Common myeloid progenitor, CD34-positive (primary cell): ENCODE measurements at regions not wholly inside any gene's neighbourhood (a gene's known extent, or its start where the extent isn't known, plus 50 kb on each side); places are given as distances from the start of the nearest gene placed in this dataset.

ENCODE experiments used
- CTCF ChIA-PET: fragments of 350-600 bp; sonication (Branson Sonifier 250); formaldehyde crosslinking; loops from one replicate; lab custom pipeline; 2021; ENCODE audit warnings: antibody characterized with exemption; lab: Charles Lee
- POLR2A ChIA-PET: fragments of 350-600 bp; sonication (Branson Sonifier 250); formaldehyde crosslinking; loops from one replicate; lab custom pipeline; 2021; ENCODE audit warnings: antibody characterized with exemption; lab: Charles Lee
- DNase-seq, 3 donors: peaks; one replicate each; pipeline versions ENCODE4 v3.0.0 to v3.0.0-alpha.2; 2013
- H3K27ac ChIP-seq, 2 experiments: 1 replicate in 1 of 2; 2 replicates in 1 of 2; pipeline ENCODE4 v1.7.0; 2013; ENCODE audit warnings: inconsistent platforms in 2 of 2, low read length in 2 of 2, mild to moderate bottlenecking in 2 of 2, low read depth in 1 of 2, moderate library complexity in 1 of 2; ENCODE audit not compliant: severe bottlenecking in 2 of 2, insufficient read depth in 1 of 2, poor library complexity in 1 of 2
- H3K27me3 ChIP-seq, 5 experiments: replicated peaks in 2 of 5; 1 replicate in 3 of 5; 2 replicates in 2 of 5; pipeline versions ENCODE4 v1.6.1 to v1.7.0; 2013; ENCODE audit warnings: low read length in 4 of 5, mild to moderate bottlenecking in 2 of 5, moderate library complexity in 2 of 5, inconsistent platforms in 1 of 5; ENCODE audit not compliant: insufficient read depth in 5 of 5, control insufficient read depth in 4 of 5
- H3K36me3 ChIP-seq, 4 experiments: 1 replicate in 2 of 4; 2 replicates in 2 of 4; pipeline versions ENCODE4 v1.6.1 to v1.7.0; 2013; ENCODE audit warnings: low read length in 3 of 4, control low read depth in 1 of 4, mild to moderate bottlenecking in 1 of 4; ENCODE audit not compliant: control insufficient read depth in 4 of 4, insufficient read depth in 4 of 4
- H3K4me1 ChIP-seq, 4 experiments: 1 replicate in 3 of 4; 2 replicates in 1 of 4; pipeline versions ENCODE4 v1.6.1 to v1.7.1; 2013; ENCODE audit warnings: low read length in 3 of 4, mild to moderate bottlenecking in 3 of 4, control low read depth in 1 of 4, inconsistent platforms in 1 of 4, moderate library complexity in 1 of 4; ENCODE audit not compliant: control insufficient read depth in 4 of 4, insufficient read depth in 4 of 4; ENCODE audit errors: control extremely low read depth in 1 of 4
- H3K4me3 ChIP-seq, 7 experiments: 1 replicate in 4 of 7; 2 replicates in 3 of 7; pipeline versions ENCODE4 v1.5.1 to v1.7.0; 2013; ENCODE audit warnings: mild to moderate bottlenecking in 7 of 7, low read length in 6 of 7, moderate library complexity in 6 of 7, inconsistent platforms in 2 of 7, low read depth in 2 of 7, control low read depth in 1 of 7; ENCODE audit not compliant: insufficient read depth in 4 of 7, control insufficient read depth in 1 of 7; ENCODE audit errors: extremely low read depth in 1 of 7
- H3K9me3 ChIP-seq, 5 experiments: 1 replicate in 4 of 5; 2 replicates in 1 of 5; pipeline versions ENCODE4 v1.6.1 to v1.7.1; 2013; ENCODE audit warnings: low read length in 4 of 5, mild to moderate bottlenecking in 2 of 5, inconsistent platforms in 1 of 5, low read depth in 1 of 5, moderate library complexity in 1 of 5; ENCODE audit not compliant: control insufficient read depth in 4 of 5, insufficient read depth in 2 of 5; ENCODE audit errors: control extremely low read depth in 1 of 5
- WGBS: methylation state at CpG from one replicate; pipeline ENCODE4 v1.1.5; 2013; ENCODE audit not compliant: insufficient coverage; 5-methylcytosine and 5-hydroxymethylcytosine counted together

- Histone ChIP-seq H3K27me3 (no peaks in the 10 kb centered on the region), H3K36me3 (no peaks in the 10 kb centered on the region), H3K9me3 (peaks cover 0 to 1% (median 0%) of the 10 kb centered on the region in 5 experiments), H3K27ac (no peak overlapping the region), H3K4me3 (no peak overlapping the region), H3K4me1 (peaks cover 0 to 6% (median 3%) of the 10 kb centered on the region in 4 experiments)
- ChIA-PET POLR2A (no interaction called here), CTCF (interaction anchor here (1.2 to 1.4 kb wide), 2 partner anchors 15 to 16 kb away, joined by 3 to 4 read pairs; no protein-coding TSS in a partner anchor)
- WGBS, result 83% methylated on average over 5 of the region's 6 CpGs
- DNase-seq, result no peak
Measured at GRCh38 chr3:43194069-43194468, 88.2 kb upstream of the POMGNT2 start.

GRCh38 chr3:43192028-43192427, 86.1 kb upstream of the POMGNT2 start:
- CTCF ChIA-PET, result no interaction called here
- DNase-seq, result no peak
- Histone ChIP-seq H3K27me3 (no peaks in the 10 kb centered on the region), H3K9me3 (peaks cover 0 to 3% (median 0%) of the 10 kb centered on the region in 5 experiments), H3K4me3 (no peak overlapping the region), H3K4me1 (peaks cover 0 to 6% (median 3%) of the 10 kb centered on the region in 4 experiments), H3K27ac (no peak overlapping the region), H3K36me3 (no peaks in the 10 kb centered on the region)
- POLR2A ChIA-PET, result no interaction called here
- WGBS, result 100% methylated on average over 1 of the region's 2 CpGs

GRCh38 chr3:43191116-43191515, 85.2 kb upstream of the POMGNT2 start:
- no peak for DNase-seq
- peaks cover 0 to 6% (median 3%) of the 10 kb centered on the region in 4 experiments for H3K4me1 ChIP-seq
- H3K27me3 ChIP-seq, result no peaks in the 10 kb centered on the region
- no peaks in the 10 kb centered on the region for H3K36me3 ChIP-seq
- POLR2A ChIA-PET, result no interaction called here
- 86% methylated on average over 3 of the region's 6 CpGs for WGBS
- H3K4me3 ChIP-seq, result no peak overlapping the region
- CTCF ChIA-PET, result no interaction called here
- peaks cover 0 to 3% (median 0%) of the 10 kb centered on the region in 5 experiments for H3K9me3 ChIP-seq
- H3K27ac ChIP-seq, result no peak overlapping the region

GRCh38 chr3:43190670-43191069, 84.8 kb upstream of the POMGNT2 start:
- no peak for DNase-seq
- ChIA-PET POLR2A (no interaction called here), CTCF (no interaction called here)
- Histone ChIP-seq H3K27me3 (no peaks in the 10 kb centered on the region), H3K4me3 (no peak overlapping the region), H3K9me3 (peaks cover 0 to 3% (median 0%) of the 10 kb centered on the region in 5 experiments), H3K27ac (no peak overlapping the region), H3K36me3 (no peaks in the 10 kb centered on the region), H3K4me1 (peaks cover 0 to 6% (median 3%) of the 10 kb centered on the region in 4 experiments)
- WGBS, result no CpG with 5 or more reads among the region's 5 CpGs

- Histone ChIP-seq H3K4me3 (no peak overlapping the region), H3K36me3 (no peaks in the 10 kb centered on the region), H3K27ac (no peak overlapping the region), H3K27me3 (no peaks in the 10 kb centered on the region), H3K4me1 (peaks cover 0 to 3% (median 1%) of the 10 kb centered on the region in 4 experiments), H3K9me3 (peaks cover 0 to 3% (median 0%) of the 10 kb centered on the region in 5 experiments)
- DNase-seq, result no peak
- POLR2A ChIA-PET, result interaction anchor here (0.6 kb wide), 1 partner anchor 862 kb away, joined by 3 read pairs; no protein-coding TSS in a partner anchor
- CTCF ChIA-PET, result no interaction called here
- no CpG with 5 or more reads among the region's 1 CpG for WGBS
Measured at GRCh38 chr3:43187836-43188479, 82.1 kb upstream of the POMGNT2 start.

GRCh38 chr3:43185983-43186314, 80.1 kb upstream of the POMGNT2 start:
- peaks cover 0 to 3% (median 0%) of the 10 kb centered on the region in 5 experiments for H3K9me3 ChIP-seq
- ChIA-PET CTCF (no interaction called here), POLR2A (interaction anchor here (1.2 kb wide), 1 partner anchor 18 kb away, joined by 3 read pairs; no protein-coding TSS in a partner anchor)
- H3K4me3 ChIP-seq, result no peak overlapping the region
- WGBS, result 96% methylated on average over 8 of the region's 8 CpGs
- H3K27me3 ChIP-seq, result no peaks in the 10 kb centered on the region
- H3K4me1 ChIP-seq, result peaks cover 0 to 17% (median 12%) of the 10 kb centered on the region in 4 experiments
- no peak for DNase-seq
- no peak overlapping the region for H3K27ac ChIP-seq
- H3K36me3 ChIP-seq, result no peaks in the 10 kb centered on the region

- Histone ChIP-seq H3K4me3 (no peak overlapping the region), H3K27ac (no peak overlapping the region), H3K27me3 (no peaks in the 10 kb centered on the region), H3K4me1 (peaks cover 5 to 22% (median 17%) of the 10 kb centered on the region in 4 experiments), H3K36me3 (no peaks in the 10 kb centered on the region), H3K9me3 (peaks cover 0 to 3% (median 0%) of the 10 kb centered on the region in 5 experiments)
- CTCF ChIA-PET, result no interaction called here
- POLR2A ChIA-PET, result interaction anchor here (1.2 kb wide), 1 partner anchor 19 kb away, joined by 3 read pairs; no protein-coding TSS in a partner anchor
- no peak for DNase-seq
- WGBS, result 93% methylated on average over 4 of the region's 5 CpGs
Measured at GRCh38 chr3:43185274-43185982, 79.5 kb upstream of the POMGNT2 start.
